SH-SY5Y (cell line): ENCODE measurements at regions not wholly inside any gene's neighbourhood (a gene's known extent, or its start where the extent isn't known, plus 50 kb on each side); places are given as distances from the start of the nearest gene placed in this dataset.

Experiments
- GATA2 ChIP-seq: IDR thresholded peaks from 2 replicates; pipeline ENCODE4 v1.6.1; 2011; ENCODE audit warnings: mild to moderate bottlenecking, low read depth, low read length
- GATA3 ChIP-seq: IDR thresholded peaks from 2 replicates; pipeline ENCODE4 v1.6.1; 2011; ENCODE audit warnings: low read depth, mild to moderate bottlenecking, low read length, moderate library complexity

GRCh38 chrX:13493659-13494058, 75.7 kb upstream of the EGFL6 start:
- TF ChIP-seq GATA2 (no peak), GATA3 (no peak)
